ENCODE measurements at regions not wholly inside any gene's neighbourhood (a gene's known extent, or its start where the extent isn't known, plus 50 kb on each side); places are given as distances from the start of the nearest gene placed in this dataset.
"Not testable (repeated sequence)": the region's sequence is repeated elsewhere in the genome, so short reads cannot be mapped to it uniquely, and the experiment has no call there.

DNA sequence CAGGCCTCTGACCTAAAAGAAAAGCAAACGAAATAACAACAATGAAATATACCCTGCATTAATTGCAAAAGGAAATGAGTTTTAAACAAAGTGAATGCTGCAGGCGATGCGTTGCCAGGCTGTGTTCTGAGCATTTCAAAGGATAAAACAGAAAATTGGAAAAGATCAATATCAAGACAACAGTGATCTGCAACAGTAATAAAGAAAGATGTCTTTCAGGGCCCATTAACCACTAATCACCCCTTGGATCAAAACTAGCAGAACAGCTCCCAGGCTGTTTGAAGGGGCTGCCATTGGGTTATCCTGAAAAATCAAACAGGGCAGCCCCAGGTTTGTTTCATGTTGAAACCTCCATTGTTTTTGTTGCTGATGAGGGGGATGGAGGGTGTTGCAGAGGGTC, 219.2 kb downstream of the FGFR2 start:
- H3K9me3 ChIP-seq, result peaks cover 0 to 8% (median 0%) of the 10 kb centered on the region in 4 donors
- intact Hi-C loops (cut with DNase I; ENCODE audit: low total_unique reads), result no loop called here
- H3K27me3 ChIP-seq, result no peaks in the 10 kb centered on the region
- 41 to 70% (median 53%) methylated on average over 3 of the region's 3 CpGs for WGBS, 5 donors
- H3K27ac ChIP-seq, result no peak overlapping the region
- no peak for DNase-seq
- no peak overlapping the region for H3K4me3 ChIP-seq
- TF ChIP-seq POLR2A (IDR thresholded peaks at IDR 0.05) (no peak), EP300 (IDR thresholded peaks at IDR 0.05) (no peak), POLR2AphosphoS5 (IDR thresholded peaks at IDR 0.05) (no peak)
- TF ChIP-seq, protein P1, sequence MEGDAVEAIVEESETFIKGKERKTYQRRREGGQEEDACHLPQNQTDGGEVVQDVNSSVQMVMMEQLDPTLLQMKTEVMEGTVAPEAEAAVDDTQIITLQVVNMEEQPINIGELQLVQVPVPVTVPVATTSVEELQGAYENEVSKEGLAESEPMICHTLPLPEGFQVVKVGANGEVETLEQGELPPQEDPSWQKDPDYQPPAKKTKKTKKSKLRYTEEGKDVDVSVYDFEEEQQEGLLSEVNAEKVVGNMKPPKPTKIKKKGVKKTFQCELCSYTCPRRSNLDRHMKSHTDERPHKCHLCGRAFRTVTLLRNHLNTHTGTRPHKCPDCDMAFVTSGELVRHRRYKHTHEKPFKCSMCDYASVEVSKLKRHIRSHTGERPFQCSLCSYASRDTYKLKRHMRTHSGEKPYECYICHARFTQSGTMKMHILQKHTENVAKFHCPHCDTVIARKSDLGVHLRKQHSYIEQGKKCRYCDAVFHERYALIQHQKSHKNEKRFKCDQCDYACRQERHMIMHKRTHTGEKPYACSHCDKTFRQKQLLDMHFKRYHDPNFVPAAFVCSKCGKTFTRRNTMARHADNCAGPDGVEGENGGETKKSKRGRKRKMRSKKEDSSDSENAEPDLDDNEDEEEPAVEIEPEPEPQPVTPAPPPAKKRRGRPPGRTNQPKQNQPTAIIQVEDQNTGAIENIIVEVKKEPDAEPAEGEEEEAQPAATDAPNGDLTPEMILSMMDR (IDR thresholded peaks at IDR 0.05), result no peak
- H3K36me3 ChIP-seq, result no peaks in the 10 kb centered on the region
- H3K4me1 ChIP-seq, result no peaks in the 10 kb centered on the region

DNA sequence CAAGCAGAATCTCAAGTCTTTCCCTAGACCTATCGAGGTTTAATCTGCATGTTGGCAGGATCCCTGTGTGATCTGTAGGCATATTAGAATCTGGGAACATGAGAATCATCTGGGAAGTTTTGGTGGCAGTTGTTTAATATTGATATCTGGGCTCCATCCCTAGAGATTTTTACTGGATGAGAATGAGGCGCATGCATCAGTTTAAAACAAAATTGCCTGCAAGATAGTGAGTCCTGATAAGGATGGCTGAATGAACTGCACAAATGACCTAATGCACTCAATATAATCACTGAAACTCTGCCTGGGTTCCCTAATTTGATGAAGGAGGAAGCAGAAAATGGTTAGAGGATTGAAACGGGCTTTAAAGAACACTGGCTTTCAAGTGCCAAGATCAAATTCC, 218.0 kb downstream of the FGFR2 start:
- H3K36me3 ChIP-seq, result no peaks in the 10 kb centered on the region
- H3K27ac ChIP-seq, result no peak overlapping the region
- no peaks in the 10 kb centered on the region for H3K4me1 ChIP-seq
- no peaks in the 10 kb centered on the region for H3K27me3 ChIP-seq
- intact Hi-C loops (cut with DNase I; ENCODE audit: low total_unique reads), result no loop called here
- DNase-seq, result no peak
- TF ChIP-seq POLR2A (IDR thresholded peaks at IDR 0.05) (no peak), EP300 (IDR thresholded peaks at IDR 0.05) (no peak), POLR2AphosphoS5 (IDR thresholded peaks at IDR 0.05) (no peak)
- TF ChIP-seq, protein P1 (IDR thresholded peaks at IDR 0.05), result no peak
- 66 to 75% (median 73%) methylated on average over 3 of the region's 3 CpGs for WGBS, 5 donors
- no peak overlapping the region for H3K4me3 ChIP-seq
- peaks cover 0 to 8% (median 0%) of the 10 kb centered on the region in 4 donors for H3K9me3 ChIP-seq

DNA sequence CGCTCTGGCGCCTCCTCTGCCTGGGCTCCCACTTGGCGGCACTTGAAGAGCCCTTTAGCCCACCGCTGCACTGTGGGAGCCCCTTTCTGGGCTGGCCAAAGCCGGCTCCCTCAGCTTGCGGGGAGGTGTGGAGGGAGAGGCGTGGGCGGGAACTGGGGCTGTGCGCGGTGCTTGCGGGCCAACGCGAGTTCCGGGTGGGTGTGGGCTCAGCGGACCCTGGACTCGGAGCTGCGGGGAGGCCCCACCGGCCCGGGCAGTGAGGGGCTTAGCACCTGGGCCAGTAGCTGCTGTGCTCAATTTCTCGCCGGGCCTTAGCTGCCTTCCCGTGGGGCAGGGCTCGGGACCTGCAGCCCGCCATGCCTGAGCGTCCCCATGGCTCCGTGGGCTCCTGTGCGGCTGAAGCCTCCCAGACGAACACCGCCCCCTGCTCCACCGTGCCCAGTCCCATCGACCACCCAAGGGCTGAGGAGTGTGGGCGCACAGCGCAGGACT, 216.2 kb downstream of the FGFR2 start:
- WGBS, 5 donors, result 96 to 98% (median 97%) methylated on average over 14 to 33 of the region's 33 CpGs
- H3K36me3 ChIP-seq; H3K27me3 ChIP-seq; DNase-seq; H3K4me1 ChIP-seq; H3K27ac ChIP-seq; H3K9me3 ChIP-seq; H3K4me3 ChIP-seq; intact Hi-C loops (cut with DNase I; ENCODE audit: low total_unique reads): not testable (repeated sequence)

DNA sequence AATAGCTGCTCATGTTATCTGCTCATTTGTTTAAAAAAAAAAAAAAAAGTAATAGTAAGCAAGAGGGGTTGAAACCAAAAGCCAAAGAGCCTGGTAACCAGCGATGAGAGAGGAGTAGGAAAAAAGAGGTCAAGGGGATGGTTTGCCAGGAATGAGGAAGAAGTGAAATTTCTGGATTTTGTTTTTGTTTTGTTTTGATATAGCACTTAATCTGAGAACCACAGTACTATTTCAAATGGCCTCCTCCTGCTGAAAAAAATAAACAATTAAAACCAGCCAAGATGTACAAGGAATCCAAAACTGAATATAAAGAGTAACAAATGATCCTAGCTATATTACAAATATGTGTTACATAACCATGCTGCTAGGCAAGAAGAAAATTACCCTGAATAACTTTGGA, 213.1 kb downstream of the FGFR2 start:
- H3K4me1 ChIP-seq, result no peaks in the 10 kb centered on the region
- H3K27me3 ChIP-seq, result no peaks in the 10 kb centered on the region
- H3K9me3 ChIP-seq, result peaks cover 0 to 8% (median 0%) of the 10 kb centered on the region in 4 donors
- no peak for DNase-seq
- no peak overlapping the region for H3K27ac ChIP-seq
- intact Hi-C loops (cut with DNase I; ENCODE audit: low total_unique reads), result no loop called here
- no peak overlapping the region for H3K4me3 ChIP-seq
- no peaks in the 10 kb centered on the region for H3K36me3 ChIP-seq
- 64 to 88% (median 78%) methylated on average over 1 of the region's 1 CpG for WGBS, 5 donors
- TF ChIP-seq EP300 (IDR thresholded peaks at IDR 0.05), result no peak
- no peak for TF ChIP-seq POLR2A (IDR thresholded peaks at IDR 0.05)
- TF ChIP-seq, protein P1 (IDR thresholded peaks at IDR 0.05), result no peak
- no peak for TF ChIP-seq POLR2AphosphoS5 (IDR thresholded peaks at IDR 0.05)

DNA sequence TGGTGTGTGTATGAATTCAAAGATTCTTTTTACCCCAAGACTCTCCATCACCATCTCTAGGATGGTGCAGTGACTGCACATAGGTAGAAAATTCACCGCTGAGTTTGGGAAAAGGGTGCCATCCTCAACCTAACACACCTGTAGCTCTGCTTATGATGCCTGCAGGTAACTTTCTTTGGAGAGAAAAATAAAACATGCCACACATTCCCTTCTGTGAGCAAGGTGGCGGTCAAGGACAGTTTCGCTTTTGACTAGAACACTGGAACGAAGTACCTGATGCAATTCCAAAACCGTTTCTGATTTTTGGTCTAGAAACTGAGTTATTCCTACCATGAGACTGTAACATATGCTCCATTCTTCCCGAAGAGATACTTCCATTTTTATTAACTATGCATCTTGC, 205.6 kb downstream of the FGFR2 start:
- no peak for DNase-seq
- no peak for TF ChIP-seq POLR2A (IDR thresholded peaks at IDR 0.05)
- no peak for TF ChIP-seq POLR2AphosphoS5 (IDR thresholded peaks at IDR 0.05)
- TF ChIP-seq, protein P1 (IDR thresholded peaks at IDR 0.05), result no peak
- TF ChIP-seq EP300 (IDR thresholded peaks at IDR 0.05), result no peak
- H3K9me3 ChIP-seq, result no peaks in the 10 kb centered on the region
- 56 to 73% (median 69%) methylated on average over 6 of the region's 6 CpGs for WGBS, 5 donors
- no peaks in the 10 kb centered on the region for H3K27me3 ChIP-seq
- intact Hi-C loops (cut with DNase I; ENCODE audit: low total_unique reads), result no loop called here
- no peak overlapping the region for H3K27ac ChIP-seq
- no peaks in the 10 kb centered on the region for H3K36me3 ChIP-seq
- H3K4me3 ChIP-seq, result no peak overlapping the region
- H3K4me1 ChIP-seq, result peaks cover 0 to 6% (median 0%) of the 10 kb centered on the region in 4 donors

All from stomach (tissue), 8 donors.